GM18511 (cell line): ENCODE measurements at regions not wholly inside any gene's neighbourhood (a gene's known extent, or its start where the extent isn't known, plus 50 kb on each side); places are given as distances from the start of the nearest gene placed in this dataset.
"Not testable (repeated sequence)": the region's sequence is repeated elsewhere in the genome, so short reads cannot be mapped to it uniquely, and the experiment has no call there.

Experiments
- ATAC-seq: cut with Tn5 transposase; IDR thresholded peaks from one replicate; pipeline ENCODE4 v1.9.1; 2021; ENCODE audit warnings: mild to moderate bottlenecking, moderate library complexity; ENCODE audit not compliant: unreplicated experiment

- no peak for ATAC-seq
Observed at GRCh38 chr11:93902921-93903320, 52.5 kb upstream of the VSTM5 start.

GRCh38 chr11:93903989-93904388 is 53.6 kb upstream of the VSTM5 start:
- ATAC-seq = no peak

DNA sequence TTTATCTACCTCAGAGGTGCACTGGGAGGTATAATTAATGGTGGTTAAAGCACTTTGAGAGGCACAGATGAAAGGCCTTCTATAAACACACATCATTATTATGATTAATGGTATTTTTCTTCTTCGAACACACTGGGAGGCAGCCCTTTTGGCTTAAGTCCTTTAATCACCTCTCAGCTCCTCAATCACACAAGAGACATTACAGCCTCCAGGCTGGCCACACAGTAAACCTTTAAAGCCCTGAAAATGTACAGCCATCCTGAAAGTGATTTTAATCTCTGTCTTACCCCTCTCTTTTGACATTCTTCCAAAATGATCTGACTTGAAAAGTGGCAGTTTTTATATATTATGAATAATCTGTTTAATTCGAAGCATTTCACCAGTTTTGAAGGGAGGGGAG is 54.3 kb upstream of the VSTM5 start:
- no peak for ATAC-seq

DNA sequence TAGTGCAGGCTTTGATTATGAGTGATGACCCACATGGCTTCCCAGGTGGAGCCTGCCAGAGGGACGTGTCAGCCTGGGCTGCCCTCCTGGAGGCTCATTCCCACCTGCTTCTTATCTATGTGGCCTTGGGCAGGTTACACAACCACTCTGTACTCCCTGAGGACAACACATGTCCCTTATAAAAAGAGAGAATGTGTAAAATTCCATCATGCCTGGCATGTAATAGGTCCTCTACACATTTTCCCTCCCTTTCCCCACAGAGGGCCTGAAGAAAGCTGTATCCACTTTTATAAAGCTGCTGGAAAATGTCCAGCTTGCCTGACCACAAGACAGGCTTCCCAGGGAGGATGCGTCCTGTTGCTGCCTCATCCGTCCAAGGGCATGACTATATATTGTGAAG is 55.0 kb upstream of the VSTM5 start:
- ATAC-seq = no peak

- no peak for ATAC-seq
Observed at GRCh38 chr11:93906486-93906885, 56.1 kb upstream of the VSTM5 start.

DNA sequence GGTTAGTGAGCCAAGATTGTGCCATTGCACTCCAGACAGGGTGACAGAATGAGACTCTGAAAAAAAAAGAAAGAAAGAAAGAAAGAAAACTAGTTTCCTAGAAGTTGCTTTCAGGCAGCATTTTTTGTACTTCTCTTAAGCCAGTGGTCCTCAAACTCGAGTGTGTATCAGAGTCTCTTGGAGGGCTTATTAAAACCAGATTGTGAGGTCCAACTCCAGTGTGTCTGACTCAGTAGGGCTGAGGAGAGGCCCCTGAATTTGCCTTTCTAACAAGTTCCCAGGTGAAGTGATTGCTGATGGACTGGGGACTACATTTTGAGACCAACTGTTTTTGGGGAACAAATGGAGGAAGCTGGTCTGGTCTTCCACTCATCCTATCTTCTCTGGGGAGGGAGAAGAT is 57.5 kb upstream of the VSTM5 start:
- ATAC-seq = no peak

- ATAC-seq = no peak
Observed at GRCh38 chr11:93908689-93909088, 58.3 kb upstream of the VSTM5 start.

DNA sequence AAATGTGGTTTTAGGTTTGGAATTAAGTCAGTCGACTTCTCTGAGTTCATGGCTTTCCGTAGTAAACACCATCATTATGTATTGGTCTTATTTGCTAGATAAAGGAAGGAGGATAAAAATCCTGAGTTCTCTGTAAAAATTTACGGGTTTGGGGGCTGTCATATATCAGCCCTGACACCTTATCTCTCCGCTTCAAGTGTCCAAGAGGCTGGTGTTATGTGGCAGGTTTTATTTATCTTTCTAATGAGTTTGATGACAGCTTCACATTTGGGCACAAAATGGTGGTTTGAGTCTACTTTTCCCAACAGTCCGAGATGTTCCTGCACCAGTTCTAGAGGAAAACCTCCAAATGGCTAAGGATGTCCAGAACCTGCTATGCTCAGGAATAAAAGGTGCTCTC is 67.3 kb upstream of the VSTM5 start:
- ATAC-seq = no peak

GRCh38 chr11:93921695-93922468 is 71.5 kb upstream of the VSTM5 start:
- peak; percentile 83 for ATAC-seq

DNA sequence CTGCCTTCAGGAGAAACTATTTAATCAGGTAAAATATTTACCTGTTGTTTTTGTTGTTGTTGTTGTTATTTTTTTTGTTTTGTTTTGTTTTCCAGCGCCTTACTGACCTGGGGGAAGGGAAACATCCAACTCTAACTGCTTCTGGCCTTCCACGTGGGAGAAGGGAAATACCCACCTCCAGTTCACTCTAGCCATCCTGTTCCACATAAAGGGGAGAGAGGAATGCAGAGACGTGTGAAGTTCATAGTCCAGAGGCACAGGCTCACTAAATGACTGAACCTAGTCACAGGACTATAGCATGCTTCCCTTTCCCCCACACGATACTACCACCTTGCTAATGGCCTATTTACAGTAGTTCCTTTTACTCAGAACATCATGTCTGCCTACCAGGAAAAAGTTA is 72.4 kb upstream of the VSTM5 start:
- no peak for ATAC-seq

- not testable (repeated sequence) for ATAC-seq
Observed at GRCh38 chr11:93926099-93926498, 75.7 kb upstream of the VSTM5 start.

- no peak for ATAC-seq
Observed at GRCh38 chr11:93929407-93929806, 79.0 kb upstream of the VSTM5 start.

DNA sequence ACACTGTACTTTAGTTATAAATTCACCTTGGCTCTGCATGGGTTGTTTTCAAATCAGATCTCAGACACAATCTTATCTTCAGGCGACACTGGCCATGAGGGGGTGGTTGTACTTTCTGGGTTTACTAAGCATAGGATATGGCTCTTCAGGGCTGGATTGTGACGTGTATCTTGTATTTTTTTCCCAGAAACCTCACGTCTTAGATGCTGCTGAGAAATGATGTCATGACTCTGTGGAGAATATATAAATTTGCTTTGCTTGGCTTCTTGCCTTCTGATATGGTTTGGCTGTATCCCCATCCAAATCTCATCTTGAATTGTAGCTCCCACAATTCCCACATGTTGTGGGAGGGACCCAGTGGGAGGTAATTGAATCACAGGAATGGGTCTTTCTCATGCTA is 82.8 kb upstream of the VSTM5 start:
- no peak for ATAC-seq

DNA sequence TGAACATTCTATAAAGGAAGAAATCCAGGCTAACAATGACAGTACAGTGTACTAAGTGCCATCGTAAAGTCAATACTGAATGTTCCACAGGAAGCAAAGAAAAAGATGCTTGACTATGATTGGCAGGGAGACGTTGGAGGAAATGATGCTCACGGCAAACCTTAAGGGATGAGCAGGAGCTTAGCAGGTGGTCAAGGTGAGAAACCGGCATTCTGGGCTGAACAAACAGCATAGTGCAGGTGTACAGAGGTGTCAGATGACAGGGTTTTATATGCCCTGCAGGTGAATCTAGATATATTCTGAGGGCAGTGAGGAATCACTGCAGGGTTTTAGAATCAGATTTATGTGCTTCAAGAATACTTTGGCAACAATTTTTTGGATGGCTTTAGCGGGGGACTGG is 85.3 kb upstream of the HEPHL1 start:
- no peak for ATAC-seq

DNA sequence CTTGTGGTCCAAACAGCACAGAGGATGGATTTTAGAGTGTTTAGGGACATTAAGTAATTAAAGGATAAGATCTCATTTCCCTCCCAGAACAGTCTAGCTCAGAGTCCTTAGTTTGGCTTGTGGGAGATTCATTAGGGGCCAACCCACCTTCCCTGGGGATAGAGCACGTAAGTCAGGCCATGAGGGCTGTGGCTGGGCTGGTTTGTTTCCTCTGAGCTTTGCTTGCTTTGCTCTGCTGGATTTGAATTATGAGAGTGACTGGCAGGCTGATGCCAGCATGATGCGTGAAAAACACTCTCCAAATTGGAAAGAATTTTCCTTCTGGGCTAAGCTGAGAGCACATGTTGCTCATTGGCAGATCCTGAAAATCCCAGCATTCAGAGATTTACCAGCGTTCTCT is 84.7 kb upstream of the HEPHL1 start:
- no peak for ATAC-seq

DNA sequence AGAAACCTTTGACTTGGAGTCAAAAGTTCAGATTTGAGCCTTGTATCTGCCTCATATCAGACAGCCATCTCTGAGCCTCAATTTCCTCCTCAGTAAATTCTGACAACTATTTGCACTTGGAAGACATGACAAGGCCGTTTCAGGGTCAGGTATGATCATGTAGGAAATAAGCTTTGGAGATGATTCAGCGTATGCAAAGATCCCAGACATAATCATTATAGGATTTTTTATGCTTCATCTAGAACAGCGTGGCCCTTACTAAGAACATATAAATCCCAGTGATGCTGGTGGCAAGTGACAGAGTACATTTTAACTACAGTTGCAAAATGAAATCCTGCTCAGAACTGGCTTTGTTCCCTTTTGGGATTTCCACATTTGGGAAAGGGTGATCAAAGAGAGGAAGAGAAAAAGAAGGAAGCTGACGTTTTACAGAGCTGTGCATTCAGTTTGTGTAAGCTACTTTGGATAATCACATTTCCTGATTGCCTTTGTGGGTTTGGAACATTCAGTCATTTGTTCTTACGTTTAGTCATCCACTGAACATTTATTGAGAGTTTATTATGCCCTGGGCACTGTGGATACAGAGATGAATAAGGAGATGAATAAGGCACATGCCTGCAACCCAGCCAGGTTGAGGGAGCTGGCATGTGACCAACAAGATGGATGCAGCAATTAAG is 81.9 kb upstream of the HEPHL1 start:
- no peak for ATAC-seq

DNA sequence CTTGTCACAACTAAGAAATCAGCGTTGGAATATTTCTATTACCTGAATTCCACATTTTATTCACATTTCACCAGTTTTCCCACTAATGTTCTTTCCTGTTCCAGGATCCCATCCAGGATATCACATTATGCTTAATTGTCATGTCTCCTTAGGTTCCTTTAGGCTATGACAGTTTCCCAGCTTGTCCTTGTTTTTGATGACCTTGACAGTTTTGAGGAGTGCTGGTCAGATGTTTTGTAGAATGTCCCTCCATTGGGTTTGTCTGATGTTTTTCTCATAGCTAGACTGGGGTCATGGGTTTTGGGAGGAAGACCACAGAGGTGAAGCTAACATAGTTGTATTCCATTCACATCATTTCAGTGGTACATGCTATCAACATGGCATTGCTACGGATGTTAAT is 80.8 kb upstream of the HEPHL1 start:
- no peak for ATAC-seq

- ATAC-seq = no peak
Observed at GRCh38 chr11:93942176-93942575, 79.0 kb upstream of the HEPHL1 start.

DNA sequence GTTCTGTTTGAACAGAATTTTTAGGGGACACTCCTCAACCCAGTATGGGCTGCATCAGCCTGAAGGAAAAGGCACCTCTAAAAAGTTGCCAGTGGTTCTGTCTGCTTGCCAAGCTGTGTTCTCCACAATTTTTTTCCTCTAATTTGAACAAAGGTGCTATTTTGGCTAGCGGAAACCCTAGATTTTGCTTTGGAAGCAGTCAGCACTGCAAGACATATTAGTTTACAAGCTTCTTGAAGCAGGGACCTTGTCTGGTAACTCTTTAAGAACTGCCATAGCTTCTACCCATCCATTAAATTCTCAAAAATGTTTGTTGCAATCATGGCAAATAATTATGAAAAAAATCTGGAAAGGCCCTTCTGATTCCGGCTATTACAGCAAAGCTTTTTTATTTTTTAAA is 75.6 kb upstream of the HEPHL1 start:
- ATAC-seq = no peak

DNA sequence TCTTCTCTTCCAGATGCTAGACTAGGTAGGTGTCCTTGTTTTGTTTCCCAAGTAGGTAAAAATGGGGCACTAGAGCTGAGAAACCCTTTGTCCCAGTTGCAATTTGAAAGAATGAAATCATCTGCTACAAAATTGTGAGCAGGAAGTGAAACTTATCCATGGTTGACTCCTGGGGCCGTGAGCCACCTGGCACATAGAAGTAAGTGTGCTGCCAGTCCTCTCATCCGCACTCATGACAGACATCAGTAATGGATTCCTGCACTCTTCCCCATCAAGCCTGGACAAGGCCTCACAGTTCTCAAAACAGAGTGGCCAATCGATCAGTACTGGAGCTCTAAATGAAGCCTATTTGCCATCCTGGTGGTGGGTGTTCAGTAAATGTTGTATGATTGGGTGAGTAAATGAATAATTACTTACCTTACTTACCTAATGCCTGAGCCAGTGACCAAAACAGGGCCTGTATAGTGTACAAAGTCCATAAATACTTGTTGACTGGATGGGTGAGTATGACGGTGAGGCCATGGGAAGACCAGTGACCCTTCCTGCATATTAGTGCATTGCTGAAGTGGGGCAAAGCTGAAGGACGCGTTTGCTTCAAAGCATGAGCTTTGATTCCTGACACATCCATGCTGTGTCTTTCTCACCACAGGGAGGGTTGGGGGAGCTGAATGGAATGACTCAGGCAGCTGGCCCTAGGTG is 68.9 kb upstream of the HEPHL1 start:
- ATAC-seq = no peak

DNA sequence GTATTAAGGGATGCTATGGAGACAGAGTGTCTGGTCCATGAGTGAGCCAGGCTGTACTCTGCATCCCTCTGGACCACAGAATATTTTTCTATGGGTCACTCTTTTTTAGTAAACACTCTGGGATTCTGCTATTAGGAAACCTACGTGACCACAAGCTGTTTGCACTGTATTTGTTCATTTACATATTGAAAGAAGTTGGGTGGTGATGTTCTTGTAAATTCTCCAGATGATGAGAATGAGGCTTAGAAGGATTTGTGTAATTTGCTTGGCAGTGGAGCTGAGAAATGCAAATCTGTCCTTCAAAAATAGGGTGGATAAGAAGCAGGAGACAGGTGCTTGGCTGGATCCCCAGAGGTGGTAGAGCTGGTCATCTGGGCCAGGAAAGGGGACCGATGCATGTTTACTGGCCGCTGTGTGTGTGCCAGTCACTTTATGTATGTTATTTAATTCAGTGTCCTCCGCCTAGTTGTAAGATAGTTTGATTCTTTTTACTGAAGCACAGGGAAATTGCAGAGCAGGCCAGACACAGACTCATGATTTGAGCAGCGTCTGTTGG is 63.7 kb upstream of the HEPHL1 start:
- ATAC-seq = no peak

DNA sequence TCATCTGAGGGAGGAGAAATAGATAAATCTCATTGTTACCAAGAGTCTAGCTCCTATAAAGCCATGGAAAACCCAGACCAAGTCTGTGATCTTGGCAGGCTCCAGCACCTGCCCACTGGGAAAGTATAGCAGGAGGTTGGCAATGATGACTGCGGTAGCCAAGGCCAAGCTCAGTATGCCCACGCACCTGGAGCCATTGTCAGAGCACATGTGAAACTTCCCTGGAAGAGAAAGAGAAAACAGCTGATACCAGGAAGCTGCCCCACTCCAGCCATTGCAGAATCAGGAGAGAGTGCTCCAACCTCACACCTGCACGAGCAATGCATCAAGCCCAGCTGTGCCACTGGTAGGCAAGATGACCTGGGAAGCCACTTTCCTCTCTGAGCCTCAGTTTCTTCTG is 62.2 kb upstream of the HEPHL1 start:
- ATAC-seq = no peak
